DOHH2 (cell line): ENCODE measurements at regions not wholly inside any gene's neighbourhood (a gene's known extent, or its start where the extent isn't known, plus 50 kb on each side); places are given as distances from the start of the nearest gene placed in this dataset.

ENCODE experiments used
- H3F3A ChIP-seq: fragments of 200-600 bp; sonication (generic), shearing (Covaris generic); 2 replicates; pipeline ENCODE4 v1.6.0; 2016; ENCODE audit warnings: antibody characterized with exemption, mild to moderate bottlenecking; ENCODE audit not compliant: control insufficient read depth, insufficient read depth
- H3K27ac ChIP-seq: fragments of 200-600 bp; sonication (generic); 2 replicates; pipeline ENCODE4 v1.5.1; 2014; ENCODE audit warnings: low read depth, mild to moderate bottlenecking, low read length, moderate library complexity
- H3K27me3 ChIP-seq: fragments of 200-600 bp; sonication (generic); 2 replicates; pipeline ENCODE4 v1.6.1; 2014; ENCODE audit warnings: mild to moderate bottlenecking, low read length, mixed read lengths; ENCODE audit not compliant: control insufficient read depth
- H3K36me3 ChIP-seq: fragments of 200-600 bp; sonication (generic); 2 replicates; pipeline ENCODE4 v1.6.1; 2014; ENCODE audit warnings: mild to moderate bottlenecking, low read length, moderate library complexity, mixed read lengths; ENCODE audit not compliant: control insufficient read depth
- H3K4me1 ChIP-seq: fragments of 200-600 bp; sonication (generic); 2 replicates; pipeline ENCODE4 v1.6.1; 2014; ENCODE audit warnings: mild to moderate bottlenecking, low read length, mixed read lengths; ENCODE audit not compliant: control insufficient read depth
- H3K4me2 ChIP-seq: fragments of 200-600 bp; sonication (generic); 2 replicates; pipeline ENCODE4 v1.6.0; 2014; ENCODE audit warnings: mild to moderate bottlenecking, low read length, moderate library complexity
- H3K4me3 ChIP-seq: fragments of 200-600 bp; sonication (generic); 2 replicates; pipeline ENCODE4 v1.5.1; 2014; ENCODE audit warnings: mild to moderate bottlenecking, low read length, mixed read lengths
- H3K79me2 ChIP-seq: fragments of 200-600 bp; sonication (generic); 2 replicates; pipeline ENCODE4 v1.6.1; 2014; ENCODE audit warnings: mild to moderate bottlenecking, low read length, mixed read lengths; ENCODE audit not compliant: control insufficient read depth
- H3K9me2 ChIP-seq: fragments of 200-600 bp; sonication (generic); replicated peaks from 2 replicates; pipeline ENCODE4 v1.6.1; 2014; ENCODE audit warnings: mild to moderate bottlenecking, low read length, mixed read lengths; ENCODE audit not compliant: control insufficient read depth
- H3K9me3 ChIP-seq: fragments of 200-600 bp; sonication (generic); 2 replicates; pipeline ENCODE4 v1.6.1; 2014; ENCODE audit warnings: antibody characterized with exemption, low read length, mixed read lengths; ENCODE audit not compliant: control insufficient read depth, insufficient read depth
- H4K20me1 ChIP-seq: fragments of 200-600 bp; sonication (generic); 2 replicates; pipeline ENCODE4 v1.6.0; 2014; ENCODE audit warnings: low read depth, mild to moderate bottlenecking, antibody characterized with exemption, low read length, moderate library complexity; ENCODE audit not compliant: control insufficient read depth, insufficient read depth
- CTCF ChIP-seq: fragments of 200-600 bp; sonication (generic); IDR thresholded peaks from one replicate; pipeline ENCODE4 v1.5.1; 2014; ENCODE audit warnings: antibody characterized with exemption, mild to moderate bottlenecking, low read depth, low read length; ENCODE audit not compliant: poor library complexity, severe bottlenecking
- EZH2phosphoT487 ChIP-seq: fragments of 200-600 bp; sonication (generic); IDR thresholded peaks from 2 replicates; pipeline ENCODE4 v1.6.1; 2017; ENCODE audit warnings: borderline replicate concordance, mild to moderate bottlenecking, antibody characterized with exemption, low read length, moderate library complexity, mixed read lengths

GRCh38 chr4:80142394-80143306 is 54.7 kb upstream of the PRDM8 start:
- Histone ChIP-seq H3K27ac (no peak overlapping the region), H3K4me2 (no peak overlapping the region), H3F3A (no peaks in the 10 kb centered on the region), H3K9me2 (no peaks in the 10 kb centered on the region), H4K20me1 (no peaks in the 10 kb centered on the region), H3K36me3 (no peaks in the 10 kb centered on the region), H3K9me3 (no peaks in the 10 kb centered on the region), H3K4me1 (no peaks in the 10 kb centered on the region), H3K27me3 (no peaks in the 10 kb centered on the region), H3K4me3 (no peak overlapping the region), H3K79me2 (no peaks in the 10 kb centered on the region)
- TF ChIP-seq EZH2phosphoT487: no peak
- TF ChIP-seq CTCF: no peak

- H3K4me1 ChIP-seq: no peaks in the 10 kb centered on the region
- no peak overlapping the region for H3K4me3 ChIP-seq
- H3K36me3 ChIP-seq: no peaks in the 10 kb centered on the region
- H3K27me3 ChIP-seq: no peaks in the 10 kb centered on the region
- no peaks in the 10 kb centered on the region for H3F3A ChIP-seq
- TF ChIP-seq EZH2phosphoT487: no peak
- TF ChIP-seq CTCF: no peak
- H3K4me2 ChIP-seq: no peak overlapping the region
- H3K9me2 ChIP-seq: no peaks in the 10 kb centered on the region
- H3K27ac ChIP-seq: no peak overlapping the region
- no peaks in the 10 kb centered on the region for H3K9me3 ChIP-seq
- H3K79me2 ChIP-seq: no peaks in the 10 kb centered on the region
- H4K20me1 ChIP-seq: no peaks in the 10 kb centered on the region
Observed at GRCh38 chr4:80141543-80141942, 55.8 kb upstream of the PRDM8 start.

- Histone ChIP-seq H3K4me1 (no peaks in the 10 kb centered on the region), H3K4me3 (no peak overlapping the region), H3F3A (no peaks in the 10 kb centered on the region), H3K9me3 (no peaks in the 10 kb centered on the region), H3K36me3 (no peaks in the 10 kb centered on the region), H3K79me2 (no peaks in the 10 kb centered on the region), H3K27me3 (no peaks in the 10 kb centered on the region), H3K9me2 (no peaks in the 10 kb centered on the region), H3K27ac (no peak overlapping the region), H4K20me1 (no peaks in the 10 kb centered on the region), H3K4me2 (no peak overlapping the region)
- TF ChIP-seq CTCF (no peak), EZH2phosphoT487 (no peak)
Observed at GRCh38 chr4:80140194-80140593, 57.1 kb upstream of the PRDM8 start.
